ENCODE measurements at regions not wholly inside any gene's neighbourhood (a gene's known extent, or its start where the extent isn't known, plus 50 kb on each side); places are given as distances from the start of the nearest gene placed in this dataset.
"Not testable (repeated sequence)": the region's sequence is repeated elsewhere in the genome, so short reads cannot be mapped to it uniquely, and the experiment has no call there.

DNA sequence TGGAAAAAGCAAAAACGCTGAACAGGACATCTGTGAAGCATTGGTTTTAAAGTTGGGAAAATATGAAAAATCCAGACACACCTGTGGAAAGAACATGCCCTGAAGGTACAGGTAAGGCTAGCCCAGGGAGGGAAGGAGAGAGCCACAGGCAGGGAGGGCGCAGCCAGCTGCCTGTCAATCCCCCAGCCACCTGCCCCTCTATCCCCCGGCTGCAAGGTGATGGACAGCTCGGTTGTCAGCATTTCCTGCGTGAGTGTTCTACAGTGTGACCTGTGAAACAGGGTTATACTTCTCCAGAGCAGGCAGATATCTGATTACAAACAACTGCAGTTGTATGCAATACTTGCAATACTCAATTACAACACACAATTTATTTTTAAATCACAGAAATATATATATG lies 358.1 kb downstream of the SMOC2 start:
- DNase-seq = no peak

DNA sequence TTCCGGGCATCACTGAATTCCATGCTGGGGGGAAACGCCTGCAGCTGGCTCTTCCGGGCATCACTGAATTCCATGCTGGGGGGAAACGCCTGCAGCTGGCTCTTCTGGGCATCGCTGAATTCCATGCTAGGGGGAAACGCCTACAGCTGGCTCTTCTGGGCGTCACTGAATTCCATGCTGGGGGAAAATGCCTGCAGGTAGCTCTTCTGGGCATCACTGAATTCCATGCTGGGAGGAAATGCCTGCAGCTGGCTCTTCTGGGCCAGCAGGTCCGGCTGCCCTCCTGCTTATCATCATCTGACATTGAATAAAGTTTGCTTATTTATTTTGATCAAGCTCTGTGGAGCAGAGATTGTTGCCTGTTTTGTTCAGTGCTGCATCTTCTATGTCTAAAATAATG lies 355.1 kb downstream of the SMOC2 start:
- no peak for DNase-seq

DNA sequence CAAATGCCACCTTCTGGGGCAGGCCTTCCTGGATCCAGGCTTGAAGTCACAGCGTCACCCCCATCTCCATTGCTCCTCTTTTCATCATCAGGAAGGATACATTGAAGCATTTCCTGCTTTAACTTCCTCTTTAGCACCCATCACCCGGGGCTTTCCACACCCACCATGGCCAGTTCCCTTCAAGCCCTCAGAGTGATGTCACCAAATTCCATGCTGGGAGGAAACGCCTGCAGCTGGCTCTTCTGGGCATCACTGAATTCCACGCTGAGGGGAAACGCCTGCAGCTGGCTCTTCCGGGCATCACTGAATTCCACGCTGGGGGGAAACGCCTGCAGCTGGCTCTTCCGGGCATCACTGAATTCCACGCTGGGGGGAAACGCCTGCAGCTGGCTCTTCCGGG lies 354.6 kb downstream of the SMOC2 start:
- DNase-seq = not testable (repeated sequence)

DNA sequence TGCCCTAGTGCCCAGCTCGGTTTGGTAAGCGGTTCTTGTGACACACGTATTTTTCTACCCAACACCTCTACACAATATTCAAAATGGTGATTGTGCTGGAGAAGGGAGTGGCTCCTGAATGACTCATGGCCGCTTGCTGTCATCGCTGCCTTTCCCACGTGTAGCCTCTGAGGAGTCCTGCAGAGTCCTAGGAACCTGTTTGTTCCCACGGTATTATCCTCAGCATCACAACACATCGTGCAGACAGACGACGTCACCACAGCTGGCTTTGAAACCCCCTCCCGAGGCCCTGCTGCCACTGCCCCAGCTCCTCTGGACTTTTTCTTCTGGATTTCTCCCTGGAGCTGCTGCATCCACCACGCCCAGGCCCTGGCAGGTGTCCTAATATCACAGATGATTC lies 353.5 kb downstream of the SMOC2 start:
- DNase-seq = no peak

DNA sequence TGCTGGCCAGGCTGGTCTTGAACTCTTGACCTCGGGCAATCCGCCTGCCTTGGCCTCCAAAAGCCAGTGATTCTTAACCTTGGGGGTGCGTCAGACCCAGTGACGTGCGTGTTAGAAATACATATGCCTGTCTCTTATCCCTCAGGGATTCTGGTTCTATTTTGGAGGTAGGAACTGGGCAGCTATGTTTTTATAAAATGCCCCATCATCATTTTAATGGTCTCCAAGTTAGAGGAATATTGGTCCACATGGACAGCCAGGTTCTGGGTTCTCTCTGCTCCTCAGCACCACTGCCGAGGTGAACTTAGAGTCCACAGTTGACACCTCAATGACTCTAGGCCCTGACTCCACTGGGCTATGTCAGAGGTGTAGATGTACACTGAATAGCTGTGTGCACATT lies 352.7 kb downstream of the SMOC2 start:
- no peak for DNase-seq

DNA sequence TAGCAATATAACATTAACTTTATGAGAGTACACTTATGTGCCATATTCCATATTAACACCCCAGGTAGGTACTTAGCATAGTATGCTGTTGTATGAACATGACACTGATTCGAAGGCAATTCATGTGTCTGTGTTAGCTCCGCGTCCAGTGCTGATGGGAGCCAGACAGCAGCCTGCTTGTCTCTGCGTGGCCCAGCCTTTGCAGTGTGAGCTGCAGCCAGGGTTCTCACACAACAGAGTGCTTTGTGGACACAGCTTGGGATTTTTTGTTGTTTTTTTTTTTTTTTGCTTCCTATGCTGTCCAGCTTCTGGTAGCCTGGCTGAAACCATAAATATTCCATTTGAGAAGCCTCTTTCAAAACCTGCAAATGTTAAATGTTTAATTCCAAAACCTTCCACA lies 350.9 kb downstream of the SMOC2 start:
- DNase-seq = no peak

DNA sequence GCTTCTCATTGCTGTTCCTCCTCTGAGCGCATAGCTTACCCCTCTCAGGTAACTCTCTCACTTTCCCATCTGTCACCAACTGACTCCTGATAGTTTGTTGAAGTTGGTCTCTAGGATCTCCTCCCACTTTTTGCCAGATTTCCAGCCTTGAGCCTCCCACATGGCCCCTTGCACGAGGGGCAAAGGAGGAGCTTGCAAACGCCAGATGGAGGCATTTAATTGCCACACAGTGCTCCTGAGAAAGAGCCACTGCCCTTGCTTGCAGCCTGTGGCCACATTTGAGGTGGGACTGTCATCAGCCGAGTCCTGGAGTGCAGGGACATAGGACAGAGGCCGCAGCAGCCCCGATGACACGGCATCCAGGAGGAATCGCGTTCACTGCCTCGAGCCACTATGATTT lies 348.7 kb downstream of the SMOC2 start:
- DNase-seq = no peak

DNA sequence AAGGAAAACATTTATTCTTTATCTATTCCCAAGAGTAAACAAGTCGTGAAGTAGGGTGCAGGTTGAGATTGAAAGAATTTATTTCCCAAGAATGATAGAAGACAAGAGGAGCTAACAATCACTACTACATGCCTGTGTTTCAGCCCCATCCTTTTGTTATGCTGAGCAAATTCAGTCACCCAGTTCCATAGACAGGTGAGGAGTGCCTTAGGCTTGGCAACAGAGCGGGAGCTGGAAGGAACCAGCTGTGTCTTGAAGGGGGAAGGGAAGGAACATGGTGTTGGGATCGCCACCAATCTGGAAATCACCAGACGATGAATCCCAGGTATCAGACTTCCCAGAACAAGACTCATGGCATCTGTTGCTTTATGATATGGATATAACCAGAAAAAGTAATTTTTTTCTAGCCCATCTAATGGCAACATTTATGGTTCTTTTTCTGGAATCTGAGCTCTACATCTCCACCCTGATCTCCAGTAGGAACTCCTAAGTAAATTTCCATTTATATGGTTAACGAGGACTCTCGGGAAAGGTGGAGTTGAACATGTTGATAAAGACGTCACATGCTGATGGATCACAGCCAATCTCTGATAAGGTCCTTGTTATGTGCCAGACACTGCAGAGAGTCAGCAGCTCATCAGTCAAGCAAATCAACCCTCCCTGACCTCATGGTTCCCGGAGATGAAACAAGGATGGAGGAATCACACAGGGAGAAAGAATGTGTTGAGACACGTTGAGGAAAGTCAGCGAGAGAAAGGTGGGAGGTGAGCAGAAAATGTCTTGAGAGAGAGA lies 344.9 kb downstream of the SMOC2 start:
- DNase-seq = no peak

DNA sequence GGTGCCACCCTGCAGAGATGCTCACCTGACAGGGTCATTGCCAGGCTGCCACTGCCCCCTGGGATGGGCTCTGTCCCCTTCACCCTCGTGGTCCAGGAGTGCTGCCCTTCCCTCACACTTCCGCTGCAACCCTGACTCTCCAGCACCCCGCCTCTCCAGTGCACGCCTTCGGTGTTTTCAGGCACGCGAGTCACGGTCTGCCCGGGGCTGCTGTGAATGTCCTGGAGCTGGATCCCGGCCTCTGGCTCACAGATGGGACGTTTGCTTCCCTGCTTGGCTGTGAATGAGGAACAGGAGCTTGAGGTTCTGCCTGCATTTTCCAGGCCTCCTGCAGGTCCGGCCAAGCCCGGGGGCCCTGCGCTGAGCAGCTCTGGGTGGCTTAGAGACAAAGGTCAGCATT lies 343.4 kb downstream of the SMOC2 start:
- no peak for DNase-seq

DNA sequence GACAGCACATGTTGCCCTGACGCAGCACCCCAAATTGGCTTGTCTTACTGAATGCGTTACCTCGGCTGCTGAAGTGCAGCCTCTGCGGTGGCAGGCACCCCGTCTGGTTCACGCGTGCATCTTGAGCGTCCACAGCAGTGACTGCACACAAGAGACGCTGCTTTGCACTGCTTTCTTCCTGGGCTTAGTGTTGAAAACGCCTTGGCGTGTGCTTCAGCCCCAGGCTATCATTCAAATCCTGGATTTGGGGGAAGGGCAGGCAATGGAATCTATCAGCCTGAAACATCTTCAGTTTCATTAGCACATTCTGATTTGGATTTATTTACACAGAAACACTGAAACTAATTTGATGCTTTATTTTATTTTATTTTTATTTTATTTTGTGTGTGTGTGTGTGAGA lies 342.7 kb downstream of the SMOC2 start:
- DNase-seq = no peak

DNA sequence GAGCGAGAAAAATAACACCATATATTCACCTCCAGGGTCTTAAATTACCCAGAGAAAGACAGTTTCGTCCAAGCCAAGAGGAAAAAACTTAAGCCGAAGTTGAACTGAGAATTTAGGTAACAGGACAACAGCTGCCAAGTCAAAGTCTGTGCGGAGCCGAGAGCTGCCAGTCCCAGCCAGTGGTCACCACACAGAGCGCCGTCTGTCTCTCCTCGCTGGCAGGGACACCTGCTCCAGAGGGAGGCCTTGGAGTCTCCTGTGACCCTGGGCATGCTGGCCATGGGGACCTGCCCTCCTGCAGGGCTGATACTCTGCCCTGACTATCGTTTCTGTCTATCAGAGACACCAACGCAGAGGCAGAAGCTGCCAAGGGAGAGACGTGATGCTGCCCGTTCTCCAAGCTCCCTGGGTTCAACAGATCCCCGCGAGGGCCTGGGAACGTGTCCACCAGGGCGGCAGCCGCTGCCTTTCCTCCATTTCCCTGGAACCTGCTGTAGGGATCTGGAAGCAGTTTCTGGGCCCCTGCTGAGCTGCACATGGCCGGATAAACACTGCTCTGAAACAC lies 341.3 kb downstream of the SMOC2 start:
- DNase-seq = no peak

DNA sequence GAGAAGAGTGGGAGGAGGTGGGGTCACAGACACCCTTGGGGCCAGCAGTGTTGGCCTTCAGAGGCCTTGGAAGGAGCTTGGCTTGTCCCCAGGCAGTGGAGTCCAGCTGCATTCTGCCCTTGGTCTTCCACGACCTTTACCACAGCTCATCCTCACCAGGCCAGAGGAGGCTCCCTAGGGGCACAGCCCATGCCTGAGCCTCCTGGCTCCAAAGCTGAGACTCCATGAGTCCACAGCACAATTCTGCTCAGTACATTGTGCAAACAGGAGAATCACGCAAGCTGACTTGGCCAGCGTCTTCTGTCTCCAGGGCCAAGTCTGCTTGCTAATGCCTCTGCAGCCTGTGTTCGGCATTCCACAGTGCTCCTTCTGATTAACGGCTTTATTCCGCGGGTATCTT lies 337.2 kb downstream of the SMOC2 start:
- DNase-seq = no peak

DNA sequence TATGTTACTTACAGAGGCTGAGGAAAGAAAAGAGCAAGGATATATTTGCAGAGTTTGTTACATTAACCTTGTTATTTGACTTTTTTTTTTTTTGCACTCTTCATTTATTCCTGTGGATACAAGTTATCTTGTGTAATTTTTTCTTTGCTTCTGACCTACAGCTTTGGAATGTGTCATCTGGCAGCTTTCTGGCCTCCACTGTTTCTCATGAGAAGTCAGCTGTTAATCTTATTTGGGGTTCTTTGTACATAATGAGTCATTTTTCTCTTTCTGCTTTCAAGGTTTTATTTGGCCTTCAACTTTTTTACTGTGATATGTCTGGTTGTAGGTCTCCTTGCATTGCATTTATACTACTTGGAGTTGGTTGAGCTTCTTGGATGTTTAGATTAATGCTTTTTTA lies 333.4 kb downstream of the SMOC2 start:
- DNase-seq = no peak

DNA sequence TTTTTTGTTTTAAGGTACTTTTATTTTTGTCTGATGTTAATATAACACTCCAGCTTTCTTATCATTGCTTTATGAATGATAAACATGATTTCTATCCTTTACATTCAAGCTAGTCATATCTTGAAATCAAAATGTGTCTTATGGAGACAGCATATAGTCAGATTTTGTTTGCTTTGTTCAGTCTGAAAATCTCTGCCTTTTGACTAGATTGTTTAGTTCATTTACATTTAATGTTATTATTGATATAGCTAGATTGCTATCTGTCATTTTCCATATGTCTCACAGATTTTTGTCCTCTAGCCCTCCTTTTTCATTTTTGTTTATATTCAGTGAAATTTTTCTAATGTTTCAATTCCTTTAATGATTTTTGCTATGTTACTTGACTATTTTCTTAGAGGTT lies 332.8 kb downstream of the SMOC2 start:
- no peak for DNase-seq

DNA sequence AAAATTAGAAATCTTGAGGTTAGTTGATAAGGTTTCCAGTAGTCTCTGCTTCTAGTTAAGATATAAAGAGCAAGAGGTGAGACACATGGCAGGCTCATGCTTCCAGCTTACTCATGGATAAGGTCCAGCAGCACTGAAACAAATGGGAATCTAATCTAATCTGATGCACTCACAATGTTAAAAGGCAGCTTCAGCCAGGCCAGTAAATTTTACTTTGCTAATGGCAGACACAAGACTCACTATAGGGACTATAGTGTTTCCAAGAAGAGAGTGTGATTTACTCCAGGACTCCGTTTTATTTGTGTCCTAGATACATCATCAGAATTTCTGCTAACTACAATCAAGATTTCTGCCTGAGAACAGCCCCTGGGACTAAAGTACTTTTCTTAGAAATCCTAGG lies 324.8 kb downstream of the SMOC2 start:
- DNase-seq = no peak

DNA sequence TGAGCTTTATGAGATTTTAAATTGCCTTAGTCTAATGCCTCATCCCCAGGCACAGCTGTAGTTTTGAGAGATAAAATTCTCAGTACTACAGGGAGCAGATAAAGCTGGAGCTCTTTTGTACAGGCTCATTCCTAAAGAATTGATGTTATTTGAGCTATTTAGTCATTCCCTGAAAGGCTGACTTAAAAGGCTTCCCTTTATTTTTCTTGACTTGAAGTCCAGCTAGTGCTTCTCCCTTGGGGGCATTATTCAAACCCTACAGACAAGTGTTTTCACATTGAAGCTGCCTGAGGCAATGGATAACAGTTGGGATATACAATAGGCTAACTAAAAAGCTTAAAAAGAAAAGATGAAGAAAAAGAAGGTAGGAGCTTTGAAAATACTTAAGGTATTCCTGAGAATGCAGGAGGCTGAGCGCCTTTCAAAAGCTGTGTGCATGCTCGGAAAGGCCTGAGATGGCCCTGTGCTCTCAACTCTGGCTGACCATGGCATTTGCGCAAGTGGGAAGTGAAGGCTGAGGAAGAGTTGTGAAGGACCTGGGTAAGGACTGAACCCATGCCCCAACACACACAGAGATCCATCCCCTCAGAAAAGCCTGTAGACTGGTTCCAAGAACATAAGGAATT lies 315.1 kb downstream of the SMOC2 start:
- DNase-seq = no peak

DNA sequence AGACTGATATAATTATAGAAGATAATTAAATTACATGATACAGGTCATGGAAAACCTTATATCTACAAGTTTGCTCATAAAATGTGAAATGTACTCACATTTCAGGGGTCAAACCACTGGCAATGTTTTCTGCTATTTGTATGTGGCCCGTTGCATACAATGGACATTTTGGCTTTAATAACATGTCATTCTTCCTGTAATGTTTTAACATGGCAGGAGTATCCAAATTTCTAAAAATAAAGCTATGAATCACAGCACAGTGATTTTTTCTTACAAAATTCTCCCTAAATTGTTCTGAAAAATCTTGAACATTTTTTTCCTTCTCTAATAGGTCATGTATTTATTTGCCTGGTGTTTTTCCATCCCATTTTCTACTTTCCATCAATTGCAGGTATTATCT lies 305.7 kb downstream of the SMOC2 start:
- no peak for DNase-seq

DNA sequence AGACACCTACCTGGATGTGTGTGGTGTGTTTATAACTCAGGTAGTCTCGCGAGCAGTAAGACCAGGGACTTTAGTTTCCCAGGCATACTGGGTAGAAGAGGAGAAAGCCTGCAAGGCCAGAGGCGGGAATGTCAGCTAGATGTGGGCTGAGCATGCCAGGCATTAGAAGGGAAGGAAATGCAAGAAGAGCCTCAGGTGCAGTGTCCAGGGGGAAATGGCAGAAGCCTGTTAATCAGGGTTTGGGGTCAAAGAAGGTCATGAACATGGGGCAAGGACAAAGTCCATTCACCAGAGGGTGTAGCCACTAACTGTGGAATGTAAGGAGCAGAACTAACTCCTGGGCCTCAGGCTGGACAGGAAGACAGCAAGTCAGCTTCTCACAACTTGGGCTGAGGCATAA lies 305.0 kb downstream of the SMOC2 start:
- no peak for DNase-seq

DNA sequence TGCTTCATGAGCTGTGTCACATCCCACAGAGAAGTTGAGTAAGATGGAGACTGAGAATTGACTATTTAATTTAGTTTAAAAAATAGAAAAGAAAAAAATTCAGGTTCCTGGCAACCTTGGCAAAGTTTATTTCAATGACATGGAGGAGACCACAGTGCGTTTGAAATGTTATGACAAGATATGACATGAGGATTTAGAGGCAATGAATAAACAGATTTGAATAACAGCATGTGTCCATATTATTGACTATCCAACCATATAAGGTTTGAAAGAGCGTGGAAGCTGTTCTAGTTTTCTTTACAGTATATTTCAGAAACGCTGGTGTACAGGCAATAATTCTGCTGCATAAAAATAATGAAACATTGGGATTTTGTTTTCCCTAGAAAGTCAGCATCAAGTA lies 303.9 kb downstream of the SMOC2 start:
- DNase-seq = no peak

DNA sequence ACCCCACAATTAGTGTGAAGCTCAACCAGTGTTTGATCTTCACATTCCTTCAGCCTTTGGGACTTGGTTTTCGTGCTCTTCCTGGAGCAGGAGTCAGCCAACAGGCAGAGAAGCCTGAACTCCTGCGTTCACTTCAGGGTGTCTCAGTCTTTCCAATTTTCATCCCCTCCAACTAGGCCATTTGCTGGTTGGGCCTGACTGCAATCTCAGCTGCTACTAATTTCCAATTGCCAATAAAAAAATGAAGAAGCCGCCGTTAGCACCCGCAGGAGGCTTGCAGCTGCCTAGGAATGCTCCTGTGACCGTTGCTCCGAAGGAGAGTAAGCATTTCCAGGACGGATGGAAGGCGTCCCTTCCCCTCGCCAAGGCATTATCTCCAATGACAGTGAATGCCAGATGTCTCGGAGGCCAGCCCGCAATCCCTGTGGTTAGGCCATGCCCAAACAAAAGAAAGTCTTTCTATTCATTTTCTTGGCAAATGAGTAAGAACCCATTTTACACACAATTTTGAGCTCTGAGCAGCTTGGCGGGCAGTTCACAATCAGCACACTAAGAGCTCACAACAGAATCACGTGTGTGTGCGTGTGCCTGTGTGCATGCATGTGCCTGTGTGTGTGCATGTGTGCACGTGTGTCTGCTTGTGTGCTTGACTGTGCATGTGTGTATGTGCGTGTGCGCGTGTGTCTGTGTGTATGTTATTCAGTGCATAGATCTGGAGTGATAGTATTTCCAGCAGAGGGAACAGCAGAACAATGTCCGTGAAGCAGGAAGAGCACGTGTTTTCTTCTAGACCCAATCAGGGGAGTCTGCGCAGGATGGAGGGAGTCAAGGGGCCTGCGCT lies 301.2 kb downstream of the SMOC2 start:
- no peak for DNase-seq

DNA sequence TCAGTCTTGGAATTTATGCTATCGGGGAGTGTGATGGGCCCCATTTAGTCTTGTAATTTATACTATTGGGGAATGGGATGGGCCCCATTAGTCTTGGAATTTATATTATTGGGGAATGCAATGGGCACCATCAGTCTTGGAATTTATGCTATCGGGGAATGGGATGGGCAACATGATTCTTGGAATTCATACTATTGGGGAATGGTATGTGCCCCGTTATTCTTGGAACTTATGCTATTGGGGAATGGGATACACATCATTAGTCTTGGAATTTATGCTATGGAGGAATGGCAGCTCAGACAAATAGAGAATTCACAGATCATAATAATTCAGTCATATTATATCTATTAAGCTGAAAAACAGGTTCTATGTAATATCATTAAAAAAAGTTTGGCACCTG lies 300.3 kb downstream of the SMOC2 start:
- DNase-seq = no peak

DNA sequence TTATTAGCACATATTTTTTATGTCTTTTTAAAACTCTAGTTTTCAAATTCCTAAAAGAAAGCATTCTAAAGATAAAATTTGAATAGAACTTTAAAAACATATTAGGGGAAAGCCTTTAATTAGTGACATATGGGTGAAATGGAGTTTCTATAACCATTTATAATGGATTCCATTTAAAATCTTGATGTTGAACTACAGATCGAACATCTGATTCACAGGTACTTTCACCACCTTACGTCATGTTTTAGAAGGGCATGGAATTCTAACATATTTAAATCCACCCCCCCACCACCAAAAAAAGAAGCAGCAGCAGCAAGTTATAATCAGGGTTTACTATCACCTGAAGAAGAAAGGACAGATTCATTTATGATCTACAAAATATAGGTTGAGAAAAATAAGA lies 298.4 kb downstream of the SMOC2 start:
- DNase-seq = no peak

DNA sequence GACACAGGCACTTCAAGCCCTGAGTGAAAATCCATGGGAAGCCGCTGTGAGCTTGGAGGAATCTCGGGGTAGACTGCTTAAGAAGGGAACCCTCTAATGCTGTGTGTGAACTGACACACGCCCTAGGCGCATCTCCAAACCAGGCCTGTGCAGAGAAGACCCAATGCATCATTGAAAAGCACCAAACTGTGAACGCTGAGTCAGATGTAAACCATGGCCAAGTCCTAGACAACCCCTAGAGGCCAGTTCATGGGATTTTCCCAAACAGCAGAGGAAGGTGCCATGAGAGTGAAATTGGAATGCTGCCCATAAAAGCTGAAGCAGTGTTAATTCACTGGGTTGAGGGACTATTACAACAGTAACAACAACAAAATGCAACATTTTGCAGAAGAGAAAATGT lies 296.5 kb downstream of the SMOC2 start:
- DNase-seq = no peak

DNA sequence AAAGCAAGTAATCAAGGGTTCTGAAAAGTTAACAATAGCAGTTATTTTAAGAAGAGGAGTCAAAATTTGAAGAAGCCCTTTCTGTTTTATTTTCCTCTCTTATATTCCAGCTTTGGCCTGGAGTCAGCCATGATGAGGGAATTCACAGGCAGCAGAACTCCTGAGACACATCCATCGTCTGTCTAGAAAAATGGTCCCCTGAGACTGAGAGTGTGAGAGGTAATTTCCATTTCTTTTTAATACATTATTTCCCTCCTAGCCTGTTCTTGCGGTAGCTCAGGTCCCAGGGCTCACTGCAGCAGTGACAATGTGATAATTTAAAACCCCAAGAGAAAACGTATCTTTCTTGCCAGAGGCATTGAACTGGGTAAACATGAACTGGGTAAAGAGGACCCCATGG lies 296.0 kb downstream of the SMOC2 start:
- DNase-seq = no peak

Measured in activated naive CD4-positive, alpha-beta T cell treated with Interleukin-2 at 50 U/mL for 16 hours (primary cell).